Spleen (tissue), 11 donors: ENCODE measurements at regions not wholly inside any gene's neighbourhood (a gene's known extent, or its start where the extent isn't known, plus 50 kb on each side); places are given as distances from the start of the nearest gene placed in this dataset.

Experiments
- DNase-seq: peaks from one replicate; pipeline ENCODE4 v3.0.0-alpha.2; 2020
- H3K27ac ChIP-seq, 8 donors: fragments of 200-600 bp; sonication (generic) in 7 of 8; 1 replicate in 4 of 8; 2 replicates in 4 of 8; pipeline versions ENCODE4 v1.5.0 to v1.8.0; 2016 to 2021; ENCODE audit warnings: inconsistent platforms in 4 of 8, mild to moderate bottlenecking in 4 of 8, moderate library complexity in 1 of 8
- H3K27me3 ChIP-seq, 7 donors: fragments of 200-600 bp; sonication (generic) in 6 of 7; replicated peaks in 1 of 7; 1 replicate in 4 of 7; 2 replicates in 3 of 7; pipeline versions ENCODE4 v1.5.0 to v1.8.0; 2016 to 2021; ENCODE audit warnings: inconsistent platforms in 3 of 7, mild to moderate bottlenecking in 1 of 7
- H3K36me3 ChIP-seq, 6 donors: fragments of 200-600 bp; sonication (generic) in 5 of 6; 1 replicate in 4 of 6; 2 replicates in 2 of 6; pipeline versions ENCODE4 v1.5.0 to v1.8.0; 2016 to 2021; ENCODE audit warnings: inconsistent platforms in 2 of 6
- H3K4me1 ChIP-seq, 6 donors: fragments of 200-600 bp; sonication (generic) in 5 of 6; 1 replicate in 3 of 6; 2 replicates in 3 of 6; pipeline versions ENCODE4 v1.5.0 to v1.8.0; 2016 to 2021; ENCODE audit warnings: inconsistent platforms in 3 of 6
- H3K4me3 ChIP-seq, 8 donors: fragments of 200-600 bp; sonication (generic) in 7 of 8; 1 replicate in 4 of 8; 2 replicates in 4 of 8; pipeline versions ENCODE4 v1.5.0 to v1.8.0; 2016 to 2021; ENCODE audit warnings: inconsistent platforms in 4 of 8, mild to moderate bottlenecking in 4 of 8, moderate library complexity in 2 of 8
- H3K9me3 ChIP-seq, 8 donors: fragments of 200-600 bp; sonication (generic) in 7 of 8; 1 replicate in 4 of 8; 2 replicates in 4 of 8; pipeline versions ENCODE4 v1.5.0 to v1.8.0; 2016 to 2021; ENCODE audit warnings: inconsistent platforms in 4 of 8
- POLR2A ChIP-seq, 3 donors: fragments of 450-650 bp; IDR thresholded peaks; one replicate each; pipeline ENCODE4 v1.5.1; 2017; ENCODE audit warnings: antibody characterized with exemption in 3 of 3, mild to moderate bottlenecking in 1 of 3
- POLR2AphosphoS5 ChIP-seq, 3 donors: sonication (generic); formaldehyde crosslinking; IDR thresholded peaks; one replicate each; pipeline ENCODE4 v1.5.1; 2017; ENCODE audit warnings: antibody characterized with exemption in 3 of 3
- WGBS, 5 donors: extraction: QIAGEN DNeasy Blood & Tissue Kit in 3 of 5; methylation state at CpG; one replicate each; pipeline versions ENCODE4 v1.1.5 to v1.1.7; 2013 to 2018; 5-methylcytosine and 5-hydroxymethylcytosine counted together
- intact Hi-C: fragments of 100-400 bp; cut with DNase I; formaldehyde crosslinking; loops from one replicate; pipeline ENCODE4 v1.15.0; 2023; ENCODE audit warnings: low total_unique reads
- TF ChIP-seq, protein P1 (sequence below), 11 experiments: fragments of 200-600 bp in 7 of 11; fragments of 450-650 bp in 4 of 11; sonication (generic) in 4 of 11; IDR thresholded peaks in 8 of 11; conservative IDR thresholded peaks in 3 of 11; 1 replicate in 7 of 11; 2 replicates in 4 of 11; pipeline versions ENCODE4 v1.4.0 to v1.8.0; 2016 to 2021; ENCODE audit warnings: antibody characterized with exemption in 11 of 11, inconsistent platforms in 4 of 11, mild to moderate bottlenecking in 1 of 11
- donor health status: healthy with polysubstance abuse.
- donor health status: DM: no; HTN: no; CAD: no; lungs with moderate emphysema.
- donor health status: DM: no; HTN: no; CAD: no.
- donor health status: Bipolar disorder and iron deficiency.
- donor health status: healthy.
- donor health status: DM: no; HTN: no; CAD: no.
- donor health status: DM: yes; HTN: yes; CAD: no.

DNA sequence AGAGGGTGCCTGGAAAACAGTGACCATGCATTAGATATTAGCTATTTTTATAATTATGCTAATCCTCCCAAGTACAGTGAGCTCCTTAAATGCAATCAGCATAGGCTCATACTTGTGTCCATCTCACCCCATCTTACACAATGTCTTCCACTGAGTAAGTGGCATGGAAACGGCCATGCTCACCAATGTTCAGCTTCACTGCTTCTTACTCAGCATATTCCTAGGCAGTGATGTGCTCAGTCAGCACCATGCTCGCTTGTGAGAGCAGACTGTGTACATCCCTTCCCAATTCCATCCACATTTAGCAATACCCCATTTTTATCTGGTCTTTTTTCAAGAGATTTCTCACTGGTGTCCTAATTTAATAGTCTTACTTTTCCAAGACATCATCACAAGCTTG, 454.8 kb upstream of the SOX9 start:
- Histone ChIP-seq H3K27ac (no peak overlapping the region), H3K9me3 (peaks cover 0 to 34% (median 3%) of the 10 kb centered on the region in 8 donors), H3K4me3 (no peak overlapping the region), H3K27me3 (no peaks in the 10 kb centered on the region), H3K36me3 (no peaks in the 10 kb centered on the region), H3K4me1 (no peaks in the 10 kb centered on the region)
- no peak for DNase-seq
- WGBS, 5 donors: 59 to 74% (median 60%) methylated on average over 2 of the region's 2 CpGs
- intact Hi-C loops: no loop called here
- no peak for TF ChIP-seq POLR2A (IDR thresholded peaks at IDR 0.05)
- TF ChIP-seq, protein P1, sequence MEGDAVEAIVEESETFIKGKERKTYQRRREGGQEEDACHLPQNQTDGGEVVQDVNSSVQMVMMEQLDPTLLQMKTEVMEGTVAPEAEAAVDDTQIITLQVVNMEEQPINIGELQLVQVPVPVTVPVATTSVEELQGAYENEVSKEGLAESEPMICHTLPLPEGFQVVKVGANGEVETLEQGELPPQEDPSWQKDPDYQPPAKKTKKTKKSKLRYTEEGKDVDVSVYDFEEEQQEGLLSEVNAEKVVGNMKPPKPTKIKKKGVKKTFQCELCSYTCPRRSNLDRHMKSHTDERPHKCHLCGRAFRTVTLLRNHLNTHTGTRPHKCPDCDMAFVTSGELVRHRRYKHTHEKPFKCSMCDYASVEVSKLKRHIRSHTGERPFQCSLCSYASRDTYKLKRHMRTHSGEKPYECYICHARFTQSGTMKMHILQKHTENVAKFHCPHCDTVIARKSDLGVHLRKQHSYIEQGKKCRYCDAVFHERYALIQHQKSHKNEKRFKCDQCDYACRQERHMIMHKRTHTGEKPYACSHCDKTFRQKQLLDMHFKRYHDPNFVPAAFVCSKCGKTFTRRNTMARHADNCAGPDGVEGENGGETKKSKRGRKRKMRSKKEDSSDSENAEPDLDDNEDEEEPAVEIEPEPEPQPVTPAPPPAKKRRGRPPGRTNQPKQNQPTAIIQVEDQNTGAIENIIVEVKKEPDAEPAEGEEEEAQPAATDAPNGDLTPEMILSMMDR (IDR thresholded peaks at IDR 0.05 in 8 of 11, conservative IDR thresholded peaks at IDR 0.05 in 3 of 11): no peak
- TF ChIP-seq POLR2AphosphoS5 (IDR thresholded peaks at IDR 0.05): no peak

DNA sequence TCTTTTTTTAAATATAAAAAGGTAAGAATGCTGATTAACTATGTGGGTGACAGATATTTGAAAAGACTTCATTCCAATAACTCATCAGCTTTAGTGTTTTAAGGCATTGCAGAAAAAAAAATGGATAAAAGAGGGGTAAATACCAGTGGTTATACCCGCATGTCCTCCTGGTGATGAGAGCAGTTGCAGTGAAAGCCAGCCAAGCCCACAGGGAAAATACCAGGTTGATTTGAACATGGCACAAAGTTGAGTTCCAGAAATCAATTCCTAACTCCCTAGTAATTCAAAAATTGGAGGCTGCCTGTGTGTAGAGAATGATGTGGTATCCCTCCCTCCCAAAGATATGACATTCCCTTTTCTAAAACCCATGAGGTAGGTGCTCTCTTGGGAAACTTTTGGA, 453.2 kb upstream of the SOX9 start:
- TF ChIP-seq POLR2AphosphoS5 (IDR thresholded peaks at IDR 0.05): no peak
- TF ChIP-seq, protein P1 (IDR thresholded peaks at IDR 0.05 in 8 of 11, conservative IDR thresholded peaks at IDR 0.05 in 3 of 11): no peak
- TF ChIP-seq POLR2A (IDR thresholded peaks at IDR 0.05): no peak
- H3K27me3 ChIP-seq: no peaks in the 10 kb centered on the region
- 85 to 100% (median 90%) methylated on average over 1 of the region's 1 CpG for WGBS, 5 donors
- H3K4me1 ChIP-seq: no peaks in the 10 kb centered on the region
- peaks cover 0 to 37% (median 12%) of the 10 kb centered on the region in 8 donors for H3K9me3 ChIP-seq
- H3K4me3 ChIP-seq: no peak overlapping the region
- H3K27ac ChIP-seq: no peak overlapping the region
- no peaks in the 10 kb centered on the region for H3K36me3 ChIP-seq
- no peak for DNase-seq
- intact Hi-C loops: no loop called here

DNA sequence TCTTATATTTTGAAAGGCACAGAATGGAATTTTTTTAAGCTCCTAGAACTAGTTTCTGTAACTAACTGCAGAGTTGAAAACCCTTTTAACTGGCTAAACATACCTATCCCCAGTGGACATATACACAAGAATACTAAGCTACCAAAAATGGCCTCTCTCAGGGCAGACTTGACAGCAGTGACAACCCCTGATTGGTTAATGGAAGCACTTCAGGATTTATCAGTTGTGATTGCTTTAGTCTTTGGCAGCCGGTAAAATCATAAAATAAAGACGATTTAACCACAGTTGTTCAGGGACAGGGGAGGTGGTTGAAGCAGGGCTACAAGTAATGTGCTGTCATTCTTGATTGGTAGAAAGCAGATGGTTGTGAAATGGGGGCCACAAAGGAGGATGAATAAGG, 452.0 kb upstream of the SOX9 start:
- WGBS, 5 donors: 84 to 94% (median 86%) methylated on average over 2 of the region's 2 CpGs

DNA sequence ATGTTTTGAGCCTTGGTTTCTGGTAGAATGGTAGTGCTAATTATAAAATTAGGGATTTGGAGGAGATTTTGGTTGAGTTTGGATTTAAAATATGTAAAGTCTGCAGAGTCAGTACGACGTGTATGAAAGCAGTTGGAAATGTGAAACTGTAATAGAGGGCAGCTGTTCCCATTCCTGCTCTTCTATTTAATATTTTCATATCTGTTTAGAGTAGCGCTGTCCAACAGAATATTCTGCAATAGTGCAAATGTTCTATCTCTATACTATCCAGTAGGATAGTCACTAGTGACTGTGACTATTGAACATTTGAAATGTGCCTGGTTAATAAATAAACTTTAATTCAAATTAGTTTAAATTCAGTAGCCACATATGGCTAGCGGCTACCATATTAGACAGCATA, 443.4 kb upstream of the SOX9 start:
- TF ChIP-seq POLR2A (IDR thresholded peaks at IDR 0.05): no peak
- TF ChIP-seq, protein P1 (IDR thresholded peaks at IDR 0.05 in 8 of 11, conservative IDR thresholded peaks at IDR 0.05 in 3 of 11): no peak
- TF ChIP-seq POLR2AphosphoS5 (IDR thresholded peaks at IDR 0.05): no peak
- no peak for DNase-seq
- no peaks in the 10 kb centered on the region for H3K27me3 ChIP-seq
- H3K4me3 ChIP-seq: no peak overlapping the region
- H3K4me1 ChIP-seq: no peaks in the 10 kb centered on the region
- intact Hi-C loops: no loop called here
- H3K36me3 ChIP-seq: no peaks in the 10 kb centered on the region
- no peak overlapping the region for H3K27ac ChIP-seq
- H3K9me3 ChIP-seq: peaks cover 0 to 13% (median 0%) of the 10 kb centered on the region in 8 donors
- 76 to 81% (median 79%) methylated on average over 4 of the region's 4 CpGs for WGBS, 5 donors

More for the DNA sequence above, 452.0 kb upstream of the SOX9 start:
- TF ChIP-seq POLR2AphosphoS5 (IDR thresholded peaks at IDR 0.05) (no peak), POLR2A (IDR thresholded peaks at IDR 0.05) (no peak)
- TF ChIP-seq, protein P1 (IDR thresholded peaks at IDR 0.05 in 8 of 11, conservative IDR thresholded peaks at IDR 0.05 in 3 of 11): no peak
- Histone ChIP-seq H3K4me1 (no peaks in the 10 kb centered on the region), H3K27me3 (no peaks in the 10 kb centered on the region), H3K9me3 (peaks cover 0 to 37% (median 12%) of the 10 kb centered on the region in 8 donors), H3K4me3 (no peak overlapping the region), H3K27ac (no peak overlapping the region), H3K36me3 (no peaks in the 10 kb centered on the region)
- DNase-seq: no peak
- intact Hi-C loops: no loop called here
